Panc1 (cell line): ENCODE measurements at regions not wholly inside any gene's neighbourhood (a gene's known extent, or its start where the extent isn't known, plus 50 kb on each side); places are given as distances from the start of the nearest gene placed in this dataset.

Source experiments
- POLR2AphosphoS5 ChIP-seq: IDR thresholded peaks from 2 replicates; pipeline ENCODE4 v1.6.1; 2012; ENCODE audit warnings: mild to moderate bottlenecking, low read depth, low read length, moderate library complexity
- TCF7L2 ChIP-seq: IDR thresholded peaks from 2 replicates; pipeline ENCODE4 v1.6.1; 2011; ENCODE audit warnings: mild to moderate bottlenecking, low read depth, low read length, inconsistent platforms
- TF ChIP-seq, protein P1 (sequence below): fragments of 450-650 bp; IDR thresholded peaks from 2 replicates; pipeline ENCODE4 v1.5.1; 2017; ENCODE audit warnings: mild to moderate bottlenecking

DNA sequence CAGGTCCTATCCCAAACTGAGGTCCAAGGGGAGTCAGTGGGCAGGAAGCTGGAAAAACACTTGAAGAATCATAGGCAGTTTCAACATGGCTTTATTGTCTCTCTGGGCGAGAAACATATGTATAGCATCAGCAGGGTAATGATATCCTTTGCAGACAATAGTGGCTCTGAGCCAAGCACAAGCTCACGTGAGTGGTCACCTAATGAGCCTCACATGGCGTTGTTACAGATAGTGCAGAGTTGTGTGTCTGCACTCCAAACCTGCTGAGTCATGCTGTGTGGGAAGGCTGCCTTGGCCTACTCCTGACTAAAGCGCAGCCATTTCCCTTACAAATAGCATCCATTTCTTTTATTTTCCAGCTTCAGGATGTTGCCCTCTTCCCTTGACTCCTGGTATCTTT lies 105.2 kb upstream of the SYT1 start:
- TF ChIP-seq, protein P1, sequence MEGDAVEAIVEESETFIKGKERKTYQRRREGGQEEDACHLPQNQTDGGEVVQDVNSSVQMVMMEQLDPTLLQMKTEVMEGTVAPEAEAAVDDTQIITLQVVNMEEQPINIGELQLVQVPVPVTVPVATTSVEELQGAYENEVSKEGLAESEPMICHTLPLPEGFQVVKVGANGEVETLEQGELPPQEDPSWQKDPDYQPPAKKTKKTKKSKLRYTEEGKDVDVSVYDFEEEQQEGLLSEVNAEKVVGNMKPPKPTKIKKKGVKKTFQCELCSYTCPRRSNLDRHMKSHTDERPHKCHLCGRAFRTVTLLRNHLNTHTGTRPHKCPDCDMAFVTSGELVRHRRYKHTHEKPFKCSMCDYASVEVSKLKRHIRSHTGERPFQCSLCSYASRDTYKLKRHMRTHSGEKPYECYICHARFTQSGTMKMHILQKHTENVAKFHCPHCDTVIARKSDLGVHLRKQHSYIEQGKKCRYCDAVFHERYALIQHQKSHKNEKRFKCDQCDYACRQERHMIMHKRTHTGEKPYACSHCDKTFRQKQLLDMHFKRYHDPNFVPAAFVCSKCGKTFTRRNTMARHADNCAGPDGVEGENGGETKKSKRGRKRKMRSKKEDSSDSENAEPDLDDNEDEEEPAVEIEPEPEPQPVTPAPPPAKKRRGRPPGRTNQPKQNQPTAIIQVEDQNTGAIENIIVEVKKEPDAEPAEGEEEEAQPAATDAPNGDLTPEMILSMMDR = no peak
- no peak for TF ChIP-seq TCF7L2
- TF ChIP-seq POLR2AphosphoS5 = no peak
